ENCODE measurements at regions not wholly inside any gene's neighbourhood (a gene's known extent, or its start where the extent isn't known, plus 50 kb on each side); places are given as distances from the start of the nearest gene placed in this dataset.

DNA sequence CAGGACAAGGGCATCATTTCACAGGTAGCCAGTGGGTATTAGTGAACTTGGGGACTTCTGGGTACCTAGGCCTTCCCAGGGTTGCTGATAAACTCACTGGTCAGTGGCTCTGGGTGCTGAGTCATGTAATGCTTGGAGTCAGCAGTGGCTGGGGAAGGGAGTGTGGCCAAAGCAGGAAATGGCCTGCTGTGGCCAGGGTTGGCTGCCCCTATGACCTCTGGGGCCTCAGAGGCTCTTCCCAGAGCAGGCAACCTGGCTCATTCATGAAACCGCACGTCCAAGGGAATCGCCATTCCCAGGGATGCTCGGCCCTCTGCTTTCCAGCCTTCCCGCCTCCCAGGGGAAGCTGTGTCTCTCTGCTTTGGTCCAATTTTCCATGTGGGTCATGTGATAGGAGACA is 294.9 kb downstream of the DYSF start:
- TF ChIP-seq, protein P1, sequence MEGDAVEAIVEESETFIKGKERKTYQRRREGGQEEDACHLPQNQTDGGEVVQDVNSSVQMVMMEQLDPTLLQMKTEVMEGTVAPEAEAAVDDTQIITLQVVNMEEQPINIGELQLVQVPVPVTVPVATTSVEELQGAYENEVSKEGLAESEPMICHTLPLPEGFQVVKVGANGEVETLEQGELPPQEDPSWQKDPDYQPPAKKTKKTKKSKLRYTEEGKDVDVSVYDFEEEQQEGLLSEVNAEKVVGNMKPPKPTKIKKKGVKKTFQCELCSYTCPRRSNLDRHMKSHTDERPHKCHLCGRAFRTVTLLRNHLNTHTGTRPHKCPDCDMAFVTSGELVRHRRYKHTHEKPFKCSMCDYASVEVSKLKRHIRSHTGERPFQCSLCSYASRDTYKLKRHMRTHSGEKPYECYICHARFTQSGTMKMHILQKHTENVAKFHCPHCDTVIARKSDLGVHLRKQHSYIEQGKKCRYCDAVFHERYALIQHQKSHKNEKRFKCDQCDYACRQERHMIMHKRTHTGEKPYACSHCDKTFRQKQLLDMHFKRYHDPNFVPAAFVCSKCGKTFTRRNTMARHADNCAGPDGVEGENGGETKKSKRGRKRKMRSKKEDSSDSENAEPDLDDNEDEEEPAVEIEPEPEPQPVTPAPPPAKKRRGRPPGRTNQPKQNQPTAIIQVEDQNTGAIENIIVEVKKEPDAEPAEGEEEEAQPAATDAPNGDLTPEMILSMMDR (IDR thresholded peaks at IDR 0.05; ENCODE audit: insufficient read depth, low read length, poor library complexity, severe bottlenecking) = no peak
- no peak for TF ChIP-seq EZH2phosphoT487 (conservative IDR thresholded peaks at IDR 0.05; ENCODE audit: low read length)
